Uterus (tissue), 2 donors: ENCODE measurements at regions not wholly inside any gene's neighbourhood (a gene's known extent, or its start where the extent isn't known, plus 50 kb on each side); places are given as distances from the start of the nearest gene placed in this dataset.

Source experiments
- POLR2A ChIP-seq, 2 donors: fragments of 450-650 bp; IDR thresholded peaks; one replicate each; pipeline ENCODE4 v1.6.1; 2016; ENCODE audit warnings: antibody characterized with exemption in 2 of 2, mild to moderate bottlenecking in 1 of 2, moderate library complexity in 1 of 2
- TF ChIP-seq, protein P1 (sequence below), 4 experiments: fragments of 200-600 bp in 2 of 4; fragments of 450-650 bp in 2 of 4; sonication (generic) in 2 of 4; IDR thresholded peaks; one replicate each; pipeline ENCODE4 v1.5.1; 2016 to 2019; ENCODE audit warnings: antibody characterized with exemption in 4 of 4, mild to moderate bottlenecking in 2 of 4, moderate library complexity in 1 of 4

DNA sequence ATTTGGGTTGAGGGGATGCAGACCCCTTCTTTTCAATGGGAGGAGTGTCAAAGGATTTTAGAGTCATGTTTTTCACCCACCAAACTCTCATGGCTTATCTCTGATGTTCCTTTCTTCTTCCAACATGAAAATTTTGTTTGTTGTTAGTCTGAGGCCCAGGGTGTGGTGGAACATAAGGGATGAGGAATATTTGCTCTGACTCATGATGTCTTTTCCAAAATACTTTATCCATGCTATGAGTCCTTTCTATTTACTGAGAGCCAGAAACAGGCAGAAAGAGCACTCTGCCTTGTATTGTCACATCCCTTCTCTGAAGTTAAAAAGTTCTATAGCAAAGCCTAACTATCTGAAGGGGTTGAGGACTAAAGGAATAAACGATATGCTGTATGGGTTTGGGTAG lies 61.6 kb upstream of the GYPA start:
- TF ChIP-seq, protein P1, sequence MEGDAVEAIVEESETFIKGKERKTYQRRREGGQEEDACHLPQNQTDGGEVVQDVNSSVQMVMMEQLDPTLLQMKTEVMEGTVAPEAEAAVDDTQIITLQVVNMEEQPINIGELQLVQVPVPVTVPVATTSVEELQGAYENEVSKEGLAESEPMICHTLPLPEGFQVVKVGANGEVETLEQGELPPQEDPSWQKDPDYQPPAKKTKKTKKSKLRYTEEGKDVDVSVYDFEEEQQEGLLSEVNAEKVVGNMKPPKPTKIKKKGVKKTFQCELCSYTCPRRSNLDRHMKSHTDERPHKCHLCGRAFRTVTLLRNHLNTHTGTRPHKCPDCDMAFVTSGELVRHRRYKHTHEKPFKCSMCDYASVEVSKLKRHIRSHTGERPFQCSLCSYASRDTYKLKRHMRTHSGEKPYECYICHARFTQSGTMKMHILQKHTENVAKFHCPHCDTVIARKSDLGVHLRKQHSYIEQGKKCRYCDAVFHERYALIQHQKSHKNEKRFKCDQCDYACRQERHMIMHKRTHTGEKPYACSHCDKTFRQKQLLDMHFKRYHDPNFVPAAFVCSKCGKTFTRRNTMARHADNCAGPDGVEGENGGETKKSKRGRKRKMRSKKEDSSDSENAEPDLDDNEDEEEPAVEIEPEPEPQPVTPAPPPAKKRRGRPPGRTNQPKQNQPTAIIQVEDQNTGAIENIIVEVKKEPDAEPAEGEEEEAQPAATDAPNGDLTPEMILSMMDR (IDR thresholded peaks at IDR 0.05) = no peak
- no peak for TF ChIP-seq POLR2A (IDR thresholded peaks at IDR 0.05)
